ENCODE measurements at regions not wholly inside any gene's neighbourhood (a gene's known extent, or its start where the extent isn't known, plus 50 kb on each side); places are given as distances from the start of the nearest gene placed in this dataset.

DNA sequence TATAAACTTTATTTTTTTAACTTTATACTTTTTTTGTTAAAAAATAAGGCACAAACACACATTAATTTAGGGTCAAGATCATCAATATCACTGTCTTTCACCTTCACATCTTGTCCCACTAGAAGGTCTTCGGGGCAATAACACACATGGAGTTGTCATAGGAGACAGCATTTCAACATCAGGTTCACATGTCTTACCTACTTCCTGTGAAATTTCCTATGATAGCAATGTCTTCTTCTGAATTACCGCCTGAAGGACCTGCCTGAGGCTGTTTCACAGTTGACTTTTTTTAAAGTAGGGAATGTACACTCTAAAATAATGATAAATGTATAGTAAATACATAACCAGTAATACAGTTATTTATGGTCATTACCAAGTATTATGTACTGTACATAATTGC is 559.4 kb downstream of the PLPP3 start:
- TF ChIP-seq, protein P1, sequence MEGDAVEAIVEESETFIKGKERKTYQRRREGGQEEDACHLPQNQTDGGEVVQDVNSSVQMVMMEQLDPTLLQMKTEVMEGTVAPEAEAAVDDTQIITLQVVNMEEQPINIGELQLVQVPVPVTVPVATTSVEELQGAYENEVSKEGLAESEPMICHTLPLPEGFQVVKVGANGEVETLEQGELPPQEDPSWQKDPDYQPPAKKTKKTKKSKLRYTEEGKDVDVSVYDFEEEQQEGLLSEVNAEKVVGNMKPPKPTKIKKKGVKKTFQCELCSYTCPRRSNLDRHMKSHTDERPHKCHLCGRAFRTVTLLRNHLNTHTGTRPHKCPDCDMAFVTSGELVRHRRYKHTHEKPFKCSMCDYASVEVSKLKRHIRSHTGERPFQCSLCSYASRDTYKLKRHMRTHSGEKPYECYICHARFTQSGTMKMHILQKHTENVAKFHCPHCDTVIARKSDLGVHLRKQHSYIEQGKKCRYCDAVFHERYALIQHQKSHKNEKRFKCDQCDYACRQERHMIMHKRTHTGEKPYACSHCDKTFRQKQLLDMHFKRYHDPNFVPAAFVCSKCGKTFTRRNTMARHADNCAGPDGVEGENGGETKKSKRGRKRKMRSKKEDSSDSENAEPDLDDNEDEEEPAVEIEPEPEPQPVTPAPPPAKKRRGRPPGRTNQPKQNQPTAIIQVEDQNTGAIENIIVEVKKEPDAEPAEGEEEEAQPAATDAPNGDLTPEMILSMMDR (IDR thresholded peaks at IDR 0.05): no peak
- TF ChIP-seq POLR2AphosphoS5 (IDR thresholded peaks at IDR 0.05) (no peak), POLR2A (IDR thresholded peaks at IDR 0.05) (no peak)

Data from prostate gland (tissue), 2 donors.